ENCODE measurements at regions not wholly inside any gene's neighbourhood (a gene's known extent, or its start where the extent isn't known, plus 50 kb on each side); places are given as distances from the start of the nearest gene placed in this dataset.

GRCh38 chr1:192497214-192497794, 78.3 kb upstream of the RGS1 start:
- TF ChIP-seq TAF1 (IDR thresholded peaks at IDR 0.05; ENCODE audit: borderline replicate concordance, insufficient read depth, low read length) (no peak), SIN3A (IDR thresholded peaks at IDR 0.05; ENCODE audit: borderline replicate concordance, insufficient read depth, low read length) (no peak)

All from PFSK-1 (cell line).